RWPE2 (cell line): ENCODE measurements at regions not wholly inside any gene's neighbourhood (a gene's known extent, or its start where the extent isn't known, plus 50 kb on each side); places are given as distances from the start of the nearest gene placed in this dataset.

Experiments used
- ATAC-seq: fragments of 200-7000 bp; cut with Tn5 transposase; 3 replicates; pipeline ENCODE4 v1.9.1; 2021; ENCODE audit warnings: low read depth
- DNase-seq: peaks from one replicate; pipeline ENCODE4 v3.0.0-alpha.2; 2020; ENCODE audit warnings: low spot score
- H3K27ac ChIP-seq: fragments of 450-650 bp; 2 replicates; pipeline ENCODE4 v1.5.1; 2017; ENCODE audit warnings: mild to moderate bottlenecking; ENCODE audit not compliant: poor library complexity, severe bottlenecking
- H3K27me3 ChIP-seq: fragments of 250-450 bp; sonication (Bioruptor Pico); 2 replicates; pipeline ENCODE4 v1.5.1; 2021; ENCODE audit warnings: mild to moderate bottlenecking, moderate library complexity; ENCODE audit not compliant: insufficient read depth, poor library complexity, severe bottlenecking
- H3K36me3 ChIP-seq: fragments of 250-450 bp; sonication (Bioruptor Pico); 2 replicates; pipeline ENCODE4 v1.5.1; 2020; ENCODE audit warnings: low read depth, mild to moderate bottlenecking, moderate library complexity
- H3K4me1 ChIP-seq: fragments of 250-450 bp; sonication (Bioruptor Pico); 2 replicates; pipeline ENCODE4 v1.5.1; 2021; ENCODE audit warnings: mild to moderate bottlenecking, moderate library complexity; ENCODE audit not compliant: insufficient read depth, poor library complexity, severe bottlenecking
- H3K4me3 ChIP-seq: fragments of 250-450 bp; sonication (Bioruptor Pico); 2 replicates; pipeline ENCODE4 v1.5.1; 2021; ENCODE audit warnings: mild to moderate bottlenecking, moderate library complexity; ENCODE audit not compliant: severe bottlenecking
- H3K9me3 ChIP-seq: fragments of 250-450 bp; sonication (Bioruptor Pico); 2 replicates; pipeline ENCODE4 v1.5.1; 2021; ENCODE audit warnings: mild to moderate bottlenecking, moderate library complexity; ENCODE audit not compliant: severe bottlenecking
- TF ChIP-seq, protein P1 (sequence below): fragments of 450-650 bp; IDR thresholded peaks from one replicate; pipeline ENCODE4 v1.5.1; 2017; ENCODE audit warnings: mild to moderate bottlenecking, moderate library complexity; ENCODE audit not compliant: poor library complexity, severe bottlenecking

DNA sequence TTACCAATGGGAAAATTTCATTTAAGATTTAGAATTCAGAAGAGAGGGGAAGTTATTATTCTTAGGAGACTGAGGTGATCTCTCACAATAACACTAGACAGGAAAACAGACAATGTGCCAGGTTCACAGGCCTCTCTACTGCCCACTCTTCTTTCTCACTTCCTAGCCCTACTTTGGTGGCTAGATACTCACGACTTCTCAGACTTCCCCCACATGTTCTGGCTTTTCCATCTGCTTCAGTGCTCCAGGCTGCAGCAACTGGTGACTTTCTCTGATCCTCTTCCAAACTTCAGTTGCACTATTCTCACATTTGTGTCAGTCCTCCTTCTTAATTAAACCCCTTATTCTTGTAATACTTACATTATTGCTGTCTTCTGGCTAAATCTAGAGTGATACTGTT, 208.7 kb upstream of the KCTD3 start:
- no peaks in the 10 kb centered on the region for H3K36me3 ChIP-seq
- no peaks in the 10 kb centered on the region for H3K4me1 ChIP-seq
- ATAC-seq (no peak), DNase-seq (no peak)
- no peak overlapping the region for H3K27ac ChIP-seq
- TF ChIP-seq, protein P1, sequence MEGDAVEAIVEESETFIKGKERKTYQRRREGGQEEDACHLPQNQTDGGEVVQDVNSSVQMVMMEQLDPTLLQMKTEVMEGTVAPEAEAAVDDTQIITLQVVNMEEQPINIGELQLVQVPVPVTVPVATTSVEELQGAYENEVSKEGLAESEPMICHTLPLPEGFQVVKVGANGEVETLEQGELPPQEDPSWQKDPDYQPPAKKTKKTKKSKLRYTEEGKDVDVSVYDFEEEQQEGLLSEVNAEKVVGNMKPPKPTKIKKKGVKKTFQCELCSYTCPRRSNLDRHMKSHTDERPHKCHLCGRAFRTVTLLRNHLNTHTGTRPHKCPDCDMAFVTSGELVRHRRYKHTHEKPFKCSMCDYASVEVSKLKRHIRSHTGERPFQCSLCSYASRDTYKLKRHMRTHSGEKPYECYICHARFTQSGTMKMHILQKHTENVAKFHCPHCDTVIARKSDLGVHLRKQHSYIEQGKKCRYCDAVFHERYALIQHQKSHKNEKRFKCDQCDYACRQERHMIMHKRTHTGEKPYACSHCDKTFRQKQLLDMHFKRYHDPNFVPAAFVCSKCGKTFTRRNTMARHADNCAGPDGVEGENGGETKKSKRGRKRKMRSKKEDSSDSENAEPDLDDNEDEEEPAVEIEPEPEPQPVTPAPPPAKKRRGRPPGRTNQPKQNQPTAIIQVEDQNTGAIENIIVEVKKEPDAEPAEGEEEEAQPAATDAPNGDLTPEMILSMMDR: no peak
- H3K4me3 ChIP-seq: no peak overlapping the region
- H3K27me3 ChIP-seq: no peaks in the 10 kb centered on the region
- no peaks in the 10 kb centered on the region for H3K9me3 ChIP-seq

GRCh38 chr1:215360031-215360430, 207.1 kb upstream of the KCTD3 start:
- DNase-seq (no peak), ATAC-seq (no peak)
- Histone ChIP-seq H3K4me3 (no peak overlapping the region), H3K4me1 (no peaks in the 10 kb centered on the region), H3K27ac (no peak overlapping the region), H3K27me3 (no peaks in the 10 kb centered on the region), H3K9me3 (no peaks in the 10 kb centered on the region), H3K36me3 (no peaks in the 10 kb centered on the region)
- TF ChIP-seq, protein P1: no peak

DNA sequence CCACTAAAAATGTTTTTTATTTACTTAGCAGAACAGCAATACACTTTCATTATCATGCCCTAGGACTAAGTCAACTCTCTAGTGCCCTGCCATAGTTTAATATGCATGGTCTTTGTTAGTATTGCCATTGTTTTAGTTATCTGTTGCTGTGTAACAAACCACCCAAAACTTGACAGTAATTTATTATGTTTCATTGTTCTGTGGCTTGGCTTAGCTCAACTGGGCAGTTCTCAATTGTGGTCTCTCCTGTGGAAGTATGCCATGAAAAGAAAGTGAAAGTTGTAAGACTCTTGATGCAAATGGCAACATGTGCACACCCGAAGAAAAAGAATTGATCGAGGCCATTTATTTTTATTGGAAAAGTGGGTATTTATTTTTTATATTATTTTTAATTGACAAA, 206.3 kb upstream of the KCTD3 start:
- Histone ChIP-seq H3K27me3 (no peaks in the 10 kb centered on the region), H3K4me3 (no peak overlapping the region), H3K4me1 (no peaks in the 10 kb centered on the region), H3K27ac (no peak overlapping the region), H3K9me3 (no peaks in the 10 kb centered on the region), H3K36me3 (no peaks in the 10 kb centered on the region)
- DNase-seq (no peak), ATAC-seq (no peak)
- TF ChIP-seq, protein P1: no peak

GRCh38 chr1:215375381-215375780, 191.7 kb upstream of the KCTD3 start:
- Histone ChIP-seq H3K27me3 (no peaks in the 10 kb centered on the region), H3K27ac (no peak overlapping the region), H3K4me1 (no peaks in the 10 kb centered on the region), H3K36me3 (no peaks in the 10 kb centered on the region), H3K4me3 (no peak overlapping the region), H3K9me3 (no peaks in the 10 kb centered on the region)
- TF ChIP-seq, protein P1: no peak
- ATAC-seq (no peak), DNase-seq (no peak)

DNA sequence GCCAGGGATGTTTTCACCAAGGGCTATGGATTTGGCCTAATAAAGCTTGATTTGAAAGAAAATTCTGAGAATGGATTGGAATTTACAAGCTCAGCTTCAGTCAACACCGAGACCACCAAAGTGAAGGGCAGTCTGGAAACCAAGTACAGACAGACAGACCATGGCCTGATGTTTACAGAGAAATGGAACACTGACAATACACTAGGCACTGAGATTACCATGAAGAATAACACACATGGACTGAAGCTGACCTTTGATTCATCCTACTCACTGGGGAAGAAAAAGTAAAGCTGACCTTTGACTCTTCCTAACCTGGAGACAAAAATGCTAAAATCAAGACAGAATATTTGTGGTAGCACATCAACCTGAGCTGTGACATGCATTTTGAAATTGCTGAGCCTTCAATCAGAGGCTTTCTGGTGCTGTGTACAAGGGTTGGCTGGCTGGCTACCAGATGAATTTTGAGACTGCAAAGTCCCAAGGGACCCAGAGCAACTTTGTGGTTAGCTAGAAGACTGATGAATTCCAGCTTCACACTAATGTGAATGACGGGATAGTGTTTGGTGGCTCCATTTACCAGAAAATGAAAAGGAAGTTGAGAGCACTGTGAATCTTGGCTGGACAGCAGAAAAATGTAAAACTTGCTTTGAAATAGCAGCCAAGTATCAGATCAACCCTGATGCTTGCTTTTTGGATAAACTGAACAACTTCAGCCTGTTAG, 190.4 kb upstream of the KCTD3 start:
- no peaks in the 10 kb centered on the region for H3K36me3 ChIP-seq
- ATAC-seq (no peak), DNase-seq (no peak)
- TF ChIP-seq, protein P1: no peak
- no peaks in the 10 kb centered on the region for H3K4me1 ChIP-seq
- H3K27ac ChIP-seq: no peak overlapping the region
- H3K27me3 ChIP-seq: no peaks in the 10 kb centered on the region
- H3K9me3 ChIP-seq: no peaks in the 10 kb centered on the region
- no peak overlapping the region for H3K4me3 ChIP-seq
